GM18507 (cell line): ENCODE measurements at regions not wholly inside any gene's neighbourhood (a gene's known extent, or its start where the extent isn't known, plus 50 kb on each side); places are given as distances from the start of the nearest gene placed in this dataset.
"Not testable (repeated sequence)": the region's sequence is repeated elsewhere in the genome, so short reads cannot be mapped to it uniquely, and the experiment has no call there.

Experiments
- DNase-seq: peaks from one replicate; pipeline ENCODE4 v3.0.0; 2011; ENCODE audit warnings: low read depth; ENCODE audit not compliant: insufficient read length; ENCODE audit errors: extremely low spot score
- FAIRE-seq: peaks from 2 replicates; lab custom pipeline; 2011; peaks lifted over from hg19 to GRCh38; lab: Jason Lieb, UNC

DNA sequence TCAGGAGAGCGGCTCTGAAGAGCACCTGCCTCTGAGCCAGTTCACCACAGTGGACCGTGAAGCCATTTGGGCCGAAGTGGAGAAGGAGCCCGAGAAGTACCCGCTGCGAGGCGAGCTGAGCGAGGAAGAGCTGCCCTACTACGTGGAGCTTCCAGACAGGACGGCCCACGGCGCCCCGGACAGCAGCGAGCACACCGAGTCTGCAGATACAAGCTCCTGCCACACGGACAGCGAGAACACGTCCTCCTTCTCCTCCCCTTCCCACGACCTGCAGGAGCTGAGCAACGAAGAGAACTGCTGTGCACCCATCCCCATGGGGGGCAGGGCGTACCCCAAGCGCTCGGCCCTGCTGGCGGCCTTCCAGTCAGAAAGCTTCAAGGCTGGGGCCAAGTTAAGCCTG, 74.9 kb upstream of the MORC3 start:
- no peak for FAIRE-seq
- no peak for DNase-seq

DNA sequence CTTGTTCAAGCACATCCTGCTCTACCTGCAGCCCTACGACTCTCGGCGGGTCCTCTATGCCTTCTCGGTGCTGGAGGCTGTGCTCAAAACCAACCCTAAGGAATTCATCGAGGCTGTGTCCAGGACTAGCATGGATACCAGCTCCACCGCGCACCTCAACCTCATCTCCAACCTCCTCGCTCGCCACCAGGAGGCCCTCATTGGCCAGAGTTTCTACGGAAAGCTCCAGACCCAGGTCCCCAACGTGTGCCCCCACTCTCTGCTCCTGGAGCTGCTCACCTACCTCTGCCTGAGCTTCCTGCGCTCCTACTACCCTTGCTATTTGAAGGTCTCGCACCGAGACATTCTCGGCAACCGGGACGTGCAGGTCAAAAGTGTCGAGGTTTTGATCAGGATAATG, 74.3 kb upstream of the MORC3 start:
- FAIRE-seq (no peak), DNase-seq (no peak)

DNA sequence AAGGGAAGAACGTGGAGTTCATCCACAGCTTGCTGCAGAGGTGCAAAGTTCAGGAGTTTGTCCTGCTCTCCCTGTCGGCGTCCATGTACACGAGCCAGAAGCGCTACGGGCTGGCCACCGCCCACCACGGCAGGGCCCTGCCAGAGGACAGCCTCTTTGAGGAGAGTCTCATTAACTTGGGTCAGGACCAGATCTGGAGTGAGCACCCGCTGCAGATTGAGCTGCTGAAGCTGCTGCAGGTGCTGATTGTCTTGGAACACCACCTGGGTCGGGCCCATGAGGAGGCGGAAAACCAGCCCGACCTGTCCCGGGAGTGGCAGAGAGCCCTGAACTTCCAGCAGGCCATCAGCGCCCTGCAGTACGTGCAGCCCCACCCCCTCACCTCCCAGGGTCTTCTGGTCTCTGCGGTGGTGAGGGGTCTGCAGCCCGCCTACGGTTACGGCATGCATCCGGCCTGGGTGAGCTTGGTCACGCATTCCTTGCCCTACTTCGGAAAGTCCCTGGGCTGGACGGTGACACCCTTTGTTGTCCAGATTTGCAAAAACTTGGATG, 73.8 kb upstream of the MORC3 start:
- DNase-seq (no peak), FAIRE-seq (no peak)

DNA sequence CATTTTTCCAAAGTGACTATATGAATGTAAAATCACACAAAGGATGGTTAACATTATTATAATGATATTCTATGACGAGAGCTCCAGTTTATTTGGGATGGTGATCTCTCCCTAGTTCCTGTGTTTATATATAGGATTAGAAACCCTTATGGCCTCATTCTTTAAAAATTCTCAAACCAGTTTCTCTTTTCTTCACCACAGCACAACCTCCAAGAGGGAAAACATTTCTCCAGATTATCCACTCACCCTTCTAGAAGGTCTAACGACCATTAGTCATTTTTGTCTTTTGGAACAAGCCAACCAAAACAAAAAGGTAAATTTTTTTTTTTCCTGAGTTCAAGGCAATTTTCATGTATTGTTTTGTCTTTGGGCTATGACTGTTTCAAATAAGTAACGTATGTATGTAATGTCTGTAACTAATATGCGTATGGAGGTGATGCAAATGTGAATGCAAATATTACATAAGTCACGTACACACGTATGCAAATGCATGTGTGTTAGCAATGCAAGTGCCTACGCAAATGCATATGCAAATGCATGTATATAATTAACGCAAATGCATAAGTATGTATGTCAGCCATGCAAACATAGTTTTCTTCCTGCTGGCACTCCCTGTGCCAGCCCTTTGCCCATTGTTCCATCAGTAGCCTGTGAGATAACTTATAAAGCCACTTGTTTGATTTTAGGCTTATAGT, 72.5 kb upstream of the MORC3 start:
- FAIRE-seq (no peak), DNase-seq (no peak)

DNA sequence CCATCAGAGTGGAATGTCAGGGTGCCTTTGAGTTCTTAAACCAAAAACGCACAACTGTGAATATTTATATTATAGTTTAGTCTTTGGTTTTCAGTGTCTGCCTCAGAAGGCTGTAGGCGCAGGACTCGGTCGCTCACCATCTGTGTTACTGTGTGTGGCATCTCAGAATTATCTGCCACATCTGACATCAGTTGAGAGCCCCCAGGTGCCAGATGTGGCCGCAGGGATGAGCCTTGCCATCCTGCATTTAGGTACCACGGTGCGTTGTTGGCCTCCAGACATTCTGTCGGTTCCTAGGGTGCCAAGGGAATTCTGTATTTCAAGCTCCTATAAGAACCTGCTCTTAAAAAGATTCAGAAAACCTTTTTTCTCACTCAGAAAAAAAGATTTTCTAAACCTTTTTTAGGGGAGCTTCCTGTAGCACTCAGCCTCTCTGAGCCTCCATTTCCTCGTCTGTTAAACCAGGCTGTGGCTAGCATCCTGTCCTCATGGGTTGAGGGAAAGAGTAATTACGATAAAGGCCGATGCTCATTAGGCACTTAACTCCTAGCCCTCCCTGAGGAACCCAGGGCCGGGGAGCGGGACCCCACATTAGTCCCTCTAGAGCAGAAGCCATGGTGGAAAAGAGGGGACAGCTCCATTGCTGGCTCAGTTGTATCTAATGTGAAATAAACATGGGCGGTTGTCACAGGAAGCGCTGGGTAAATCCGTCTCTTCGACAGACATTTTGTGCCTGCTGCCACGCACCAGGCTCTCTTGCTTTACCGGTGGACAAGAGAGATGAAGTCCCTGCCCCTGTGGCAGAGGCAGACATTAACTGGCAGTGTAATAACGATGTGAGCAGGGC, 70.2 kb upstream of the MORC3 start:
- no peak for FAIRE-seq
- DNase-seq = no peak

DNA sequence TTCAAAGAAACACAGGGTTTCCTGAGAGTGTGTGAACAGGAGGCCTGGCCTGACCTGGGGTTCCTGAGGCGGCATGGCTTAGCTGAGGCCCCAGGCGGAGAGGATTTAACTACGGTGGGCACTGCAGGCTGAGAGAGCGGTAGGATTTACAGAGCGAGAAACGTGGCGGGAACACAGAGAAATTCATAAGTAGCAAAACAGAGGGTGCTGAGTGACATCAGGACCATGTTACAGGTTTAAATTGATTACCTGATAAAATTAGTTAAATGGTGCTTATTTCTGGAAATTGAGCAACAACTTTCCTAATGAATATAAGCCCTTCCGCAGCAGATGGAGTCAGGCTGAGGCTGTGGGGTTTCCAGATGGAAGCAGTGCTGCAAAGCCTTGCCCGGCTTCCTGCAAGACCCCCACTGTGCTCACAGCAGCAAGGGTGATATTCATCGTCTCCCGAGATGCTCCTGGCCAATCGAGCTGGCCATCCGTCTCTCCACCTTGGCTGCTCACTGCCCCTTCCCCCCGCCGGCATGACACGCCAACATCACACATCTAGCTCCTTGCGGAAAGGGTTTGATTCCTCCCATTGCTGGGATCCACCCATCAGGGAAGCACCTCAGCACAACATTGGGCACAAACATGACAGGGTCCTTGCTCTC, 69.4 kb upstream of the MORC3 start:
- FAIRE-seq = no peak
- no peak for DNase-seq

DNA sequence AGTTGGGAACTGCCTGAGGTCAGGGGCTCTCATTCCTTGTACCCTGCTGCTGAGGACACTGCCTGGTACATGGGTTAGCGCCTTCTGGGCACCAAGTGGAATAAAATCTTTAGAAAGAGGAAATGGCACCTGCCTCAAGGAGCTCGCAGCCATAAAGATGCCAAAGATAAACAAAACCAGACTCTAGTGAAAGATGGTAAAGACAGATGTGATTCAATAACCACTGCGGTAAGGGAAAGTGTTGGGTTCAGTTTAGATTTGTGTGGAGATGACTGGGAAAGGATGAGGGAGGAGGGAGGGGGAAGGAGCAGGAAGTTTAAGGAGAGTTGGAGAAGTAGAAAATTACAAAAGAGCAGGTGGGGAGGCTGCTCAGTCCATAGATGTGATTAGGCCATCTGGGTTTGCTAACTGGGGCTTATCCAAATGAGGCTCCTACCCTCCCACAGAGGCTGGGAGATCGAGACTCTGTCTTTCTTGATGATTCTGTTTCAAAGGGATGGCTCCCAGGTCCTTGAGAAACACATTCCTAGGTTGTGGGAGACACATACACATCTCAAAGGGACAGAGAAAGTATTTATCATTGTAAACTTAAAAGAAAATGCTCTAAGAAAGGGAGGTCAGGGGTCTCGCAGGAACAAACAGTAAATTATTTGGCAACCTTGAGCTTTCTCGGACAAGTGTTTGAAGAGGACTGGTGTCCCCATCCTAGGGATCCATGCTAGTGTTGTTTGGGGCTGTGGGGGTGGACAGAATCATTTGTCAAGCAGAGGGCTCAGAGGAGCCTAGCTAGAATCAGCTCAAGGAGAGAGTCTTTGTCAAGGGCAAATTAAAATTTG, 65.7 kb upstream of the MORC3 start:
- FAIRE-seq (peak; percentile 47), DNase-seq (no peak)

DNA sequence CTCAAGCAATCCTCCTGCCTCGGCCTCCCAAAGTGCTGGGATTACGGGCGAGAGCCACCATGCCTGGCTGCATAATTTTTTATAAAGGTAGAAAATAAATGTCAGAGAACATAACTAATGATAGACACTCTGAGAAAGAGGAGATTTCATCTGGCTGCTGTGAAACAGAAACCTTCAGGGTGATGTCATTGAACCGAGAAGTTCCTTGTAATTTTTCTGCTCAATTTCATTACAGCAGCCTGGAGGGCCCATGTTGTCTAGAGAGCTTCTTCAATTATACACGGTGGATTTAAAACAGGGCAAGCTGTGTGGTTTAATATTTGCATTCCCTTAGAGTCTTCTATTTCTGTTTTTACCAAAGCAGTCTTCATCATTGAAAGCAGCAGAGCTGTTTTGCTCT, 64.3 kb upstream of the MORC3 start:
- DNase-seq (peak; percentile 20), FAIRE-seq (peak; percentile 84)

DNA sequence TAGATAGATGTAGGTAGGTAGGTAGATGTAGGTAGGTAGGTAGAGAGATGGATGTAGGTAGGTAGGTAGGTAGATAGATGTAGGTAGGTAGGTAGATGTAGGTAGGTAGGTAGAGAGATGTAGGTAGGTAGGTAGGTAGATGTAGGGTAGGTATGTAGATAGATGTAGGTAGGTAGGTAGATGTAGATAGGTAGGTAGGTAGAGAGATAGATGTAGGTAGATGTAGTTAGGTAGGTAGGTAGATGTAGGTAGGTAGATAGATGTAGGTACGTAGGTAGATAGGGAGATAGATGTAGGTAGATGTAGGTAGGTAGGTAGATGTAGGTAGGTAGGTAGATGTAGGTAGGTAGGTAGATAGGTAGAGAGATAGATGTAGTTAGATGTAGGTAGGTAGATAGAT, 62.3 kb upstream of the MORC3 start:
- no peak for FAIRE-seq
- no peak for DNase-seq

DNA sequence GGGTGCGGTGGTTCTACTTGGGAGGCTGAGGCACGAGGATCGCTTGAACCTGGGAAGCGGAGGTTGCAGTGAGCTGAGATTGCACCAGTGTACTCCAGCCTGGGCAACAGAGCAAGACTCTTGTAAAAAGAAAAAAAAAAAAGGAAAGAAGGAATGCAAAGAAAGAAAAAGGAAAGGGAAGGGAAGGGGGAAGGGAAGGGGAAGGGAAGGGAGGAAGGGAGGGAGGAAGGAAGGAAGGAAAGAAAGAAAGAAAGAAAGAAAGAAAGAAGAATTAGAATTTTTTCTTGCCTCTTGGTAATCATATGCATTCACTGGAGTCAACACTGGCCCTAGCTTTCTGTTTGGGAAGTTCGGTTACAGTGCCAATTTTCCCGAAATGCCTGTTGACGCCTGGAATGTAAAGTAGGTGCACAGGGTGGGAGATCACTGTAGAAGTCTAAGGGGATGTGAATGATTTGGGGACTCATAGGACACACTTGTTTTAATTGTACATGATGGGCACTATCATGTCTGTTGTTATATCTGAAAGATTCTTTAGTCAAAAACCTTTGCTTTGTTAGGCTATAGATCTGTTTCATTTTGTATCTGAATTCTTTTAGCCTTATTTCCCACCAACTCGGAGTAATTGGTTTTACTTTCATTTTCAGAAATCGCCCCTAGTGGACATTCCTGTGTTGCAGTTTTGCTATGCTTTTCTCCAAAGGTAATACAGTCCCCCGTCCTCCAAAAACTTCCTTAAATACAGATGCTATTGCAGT, 59.8 kb upstream of the MORC3 start:
- DNase-seq (peak; percentile 35), FAIRE-seq (peak; percentile 73)

DNA sequence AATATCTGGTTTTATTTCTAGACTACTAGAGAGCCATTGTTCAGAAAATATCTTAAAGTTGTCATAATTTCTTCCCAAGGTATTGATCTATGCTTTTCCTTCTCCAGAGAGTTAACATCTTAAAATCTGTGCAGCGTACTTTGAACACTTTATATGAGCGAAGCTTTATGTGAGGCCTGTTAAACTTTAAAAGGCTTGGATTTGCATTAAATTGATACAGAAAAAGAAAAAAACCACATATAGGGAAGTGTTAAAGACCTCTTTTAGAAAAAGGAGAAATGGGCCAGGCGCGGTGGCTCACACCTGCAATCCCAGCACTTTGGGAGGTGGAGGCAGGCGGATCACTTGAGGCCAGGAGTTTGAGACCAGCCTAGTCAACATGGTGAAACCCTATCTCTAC, 59.2 kb upstream of the MORC3 start:
- no peak for DNase-seq
- no peak for FAIRE-seq

DNA sequence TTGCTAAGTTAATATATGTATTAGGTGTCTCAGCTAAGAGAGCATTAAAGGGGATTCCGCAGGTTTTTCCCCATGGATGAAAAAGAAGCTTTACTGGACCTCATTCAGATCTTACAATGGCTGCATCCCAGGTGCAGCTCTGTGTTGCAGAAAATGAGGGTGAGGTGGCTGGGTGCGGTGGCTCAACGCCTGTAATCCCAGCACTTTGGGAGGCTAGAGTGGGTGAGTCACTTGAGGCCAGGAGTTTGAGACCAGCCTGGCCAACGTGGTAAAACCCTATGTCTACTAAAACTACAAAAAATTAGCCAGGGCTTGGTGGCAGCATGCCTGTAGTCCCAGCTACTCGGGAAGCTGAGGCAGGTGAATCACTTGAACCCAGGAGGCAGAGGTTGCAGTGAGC, 58.5 kb upstream of the MORC3 start:
- DNase-seq (no peak), FAIRE-seq (no peak)

DNA sequence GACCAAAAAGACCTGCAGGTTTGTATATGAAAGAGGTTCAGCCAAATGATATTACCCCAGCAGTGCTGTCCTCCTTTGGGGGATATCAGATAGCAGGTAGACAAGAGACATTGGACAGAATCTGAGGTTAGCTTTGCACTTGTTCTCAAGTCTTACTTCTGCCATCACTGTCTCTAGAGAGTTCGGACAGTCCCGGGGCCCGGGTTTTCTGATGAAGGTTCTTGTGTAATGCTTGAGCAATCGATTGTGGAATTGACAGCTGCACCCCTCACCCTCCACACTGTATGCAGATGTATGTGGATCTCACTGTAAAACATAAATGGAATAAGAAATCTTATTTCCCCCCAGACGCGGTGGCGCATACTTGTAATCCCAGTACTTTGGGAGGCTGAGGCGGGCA, 56.2 kb upstream of the MORC3 start:
- FAIRE-seq (no peak), DNase-seq (no peak)

DNA sequence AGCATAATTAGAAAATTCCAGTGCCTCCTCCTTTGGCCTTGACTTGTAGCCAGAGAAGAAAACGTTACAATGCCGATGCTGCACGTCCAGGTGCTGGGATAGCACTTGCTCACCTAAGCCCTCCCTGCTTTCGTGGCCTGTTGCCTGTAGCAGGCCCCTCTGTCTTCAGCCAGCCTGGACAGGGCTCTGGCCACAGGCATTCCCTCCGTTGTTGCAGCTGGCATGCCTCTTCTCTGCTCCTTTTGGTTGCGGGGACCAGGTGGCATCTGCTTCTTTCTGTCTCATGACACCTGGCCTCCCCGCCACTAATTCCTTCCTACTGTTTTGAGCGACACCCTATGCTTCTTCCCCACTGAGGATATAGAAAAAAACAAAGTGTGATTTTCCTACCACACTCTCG, 54.6 kb upstream of the MORC3 start:
- no peak for FAIRE-seq
- DNase-seq = no peak

DNA sequence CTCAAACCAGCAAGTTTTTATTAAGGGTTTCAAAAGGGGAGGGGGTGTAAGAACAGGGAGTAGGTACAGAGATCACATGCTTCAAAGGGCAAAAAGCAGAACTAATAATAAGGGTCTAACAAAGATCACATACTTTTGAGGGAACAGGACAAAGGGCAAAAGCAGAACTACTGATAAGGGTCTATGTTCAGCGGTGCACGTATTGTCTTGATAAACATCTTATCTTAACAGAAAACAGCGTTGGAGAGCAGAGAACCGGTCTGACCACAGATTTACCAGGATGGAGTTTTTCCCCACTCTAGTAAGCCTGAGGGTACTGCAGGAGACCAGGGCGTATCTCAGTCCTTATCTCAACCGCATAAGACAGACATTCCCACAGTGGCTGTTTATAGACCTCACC, 52.2 kb upstream of the MORC3 start:
- not testable (repeated sequence) for DNase-seq, FAIRE-seq

DNA sequence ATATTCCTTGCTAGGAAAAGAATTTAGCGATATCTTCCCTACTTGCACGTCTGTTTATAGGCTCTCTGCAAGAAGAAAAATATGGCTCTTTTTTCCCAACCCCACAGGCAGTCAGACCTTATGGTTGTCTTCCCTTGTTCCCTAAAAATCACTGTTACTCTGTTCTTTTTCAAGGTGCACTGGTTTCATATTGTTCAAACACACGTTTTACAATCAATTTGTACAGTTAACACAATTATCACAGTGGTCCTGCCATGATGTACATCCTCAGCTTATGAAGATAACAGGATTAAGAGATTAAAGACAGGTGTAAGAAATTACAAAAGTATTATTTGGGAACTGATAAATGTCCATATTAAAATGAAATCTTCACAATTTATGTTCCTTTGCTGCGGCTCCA, 51.7 kb upstream of the MORC3 start:
- DNase-seq = not testable (repeated sequence)

More for the DNA sequence above, 51.7 kb upstream of the MORC3 start:
- not testable (repeated sequence) for FAIRE-seq
